Gastroesophageal sphincter (tissue), 4 donors: ENCODE measurements at regions not wholly inside any gene's neighbourhood (a gene's known extent, or its start where the extent isn't known, plus 50 kb on each side); places are given as distances from the start of the nearest gene placed in this dataset.

Experiments used
- ATAC-seq: fragments of 150-250 bp; one replicate; pipeline ENCODE4 v1.9.1; 2016; ENCODE audit warnings: mild to moderate bottlenecking, moderate library complexity
- H3K27ac ChIP-seq, 4 donors: fragments of 200-600 bp; sonication (generic) in 3 of 4; 1 replicate in 3 of 4; 2 replicates in 1 of 4; pipeline ENCODE4 v1.5.1; 2016 to 2019
- H3K27me3 ChIP-seq: fragments of 200-600 bp; sonication (generic); one replicate; pipeline ENCODE4 v1.5.1; 2019
- H3K36me3 ChIP-seq, 2 donors: fragments of 200-600 bp; sonication (generic); one replicate each; pipeline ENCODE4 v1.5.1; 2019; ENCODE audit warnings: control low read depth in 1 of 2
- H3K4me1 ChIP-seq, 3 donors: fragments of 200-600 bp; sonication (generic); 1 replicate in 2 of 3; 2 replicates in 1 of 3; pipeline ENCODE4 v1.5.1; 2016 to 2019; ENCODE audit warnings: control low read depth in 2 of 3
- H3K4me3 ChIP-seq, 2 donors: fragments of 200-600 bp; sonication (generic); one replicate each; pipeline ENCODE4 v1.5.1; 2019; ENCODE audit warnings: mild to moderate bottlenecking in 1 of 2, moderate library complexity in 1 of 2
- H3K9me3 ChIP-seq, 3 donors: fragments of 200-600 bp; sonication (generic); one replicate each; pipeline ENCODE4 v1.5.1; 2017 to 2019; ENCODE audit warnings: control low read depth in 2 of 3
- CTCF ChIP-seq, 4 experiments: fragments of 200-600 bp in 2 of 4; fragments of 450-650 bp in 2 of 4; sonication (generic) in 1 of 4; IDR thresholded peaks; one replicate each; pipeline ENCODE4 v1.5.1; 2017 to 2019; ENCODE audit warnings: antibody characterized with exemption in 4 of 4, mild to moderate bottlenecking in 2 of 4, moderate library complexity in 2 of 4
- EP300 ChIP-seq: sonication (generic); formaldehyde crosslinking; IDR thresholded peaks from one replicate; pipeline ENCODE4 v1.6.1; 2017; ENCODE audit warnings: antibody characterized with exemption, mild to moderate bottlenecking
- POLR2A ChIP-seq, 2 donors: fragments of 450-650 bp; IDR thresholded peaks; one replicate each; pipeline ENCODE4 v1.6.1; 2017; ENCODE audit warnings: antibody characterized with exemption in 2 of 2, mild to moderate bottlenecking in 2 of 2, moderate library complexity in 1 of 2
- POLR2AphosphoS5 ChIP-seq: sonication (generic); formaldehyde crosslinking; IDR thresholded peaks from one replicate; pipeline ENCODE4 v1.6.1; 2017; ENCODE audit warnings: antibody characterized with exemption
- WGBS, 2 donors: methylation state at CpG; one replicate each; pipeline ENCODE4 v1.1.5; 2018; ENCODE audit warnings: low coverage in 1 of 2; 5-methylcytosine and 5-hydroxymethylcytosine counted together

GRCh38 chr17:71033336-71033735 lies 864.0 kb downstream of the KCNJ2 start:
- Histone ChIP-seq H3K4me3 (no peak overlapping the region), H3K9me3 (no peaks in the 10 kb centered on the region), H3K27me3 (peaks cover 3% of the 10 kb centered on the region), H3K4me1 (no peaks in the 10 kb centered on the region), H3K27ac (no peak overlapping the region), H3K36me3 (no peaks in the 10 kb centered on the region)
- no peak for TF ChIP-seq EP300
- no peak for TF ChIP-seq POLR2AphosphoS5
- no peak for TF ChIP-seq CTCF (IDR thresholded peaks at IDR 0.05)
- no peak for ATAC-seq
- WGBS, 2 donors = 34 to 45% methylated on average over 7 of the region's 7 CpGs

DNA sequence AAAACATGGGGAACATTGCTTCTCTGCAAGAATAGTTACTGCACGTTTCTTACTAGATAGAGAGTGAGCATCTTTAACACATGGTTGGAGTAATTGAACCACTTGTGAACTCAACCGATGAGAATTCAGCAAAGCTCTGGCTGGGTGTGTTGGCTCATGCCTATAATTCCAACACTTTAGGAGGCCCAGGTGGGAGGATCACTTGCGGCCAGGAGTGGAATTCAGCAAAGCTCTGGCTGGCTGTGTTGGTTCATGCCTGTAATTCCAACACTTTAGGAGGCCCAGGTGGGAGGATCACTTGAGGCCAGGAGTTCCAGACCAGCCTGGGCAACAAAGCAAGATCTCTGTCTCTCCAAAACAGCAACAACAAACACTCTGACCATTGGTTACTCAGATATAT lies 865.9 kb downstream of the KCNJ2 start:
- H3K4me1 ChIP-seq = no peaks in the 10 kb centered on the region
- no peak for ATAC-seq
- no peaks in the 10 kb centered on the region for H3K9me3 ChIP-seq
- 80 to 91% methylated on average over 3 of the region's 3 CpGs for WGBS, 2 donors
- H3K27ac ChIP-seq = no peak overlapping the region
- H3K36me3 ChIP-seq = no peaks in the 10 kb centered on the region
- no peak for TF ChIP-seq POLR2AphosphoS5
- TF ChIP-seq POLR2A (IDR thresholded peaks at IDR 0.05) = no peak
- no peak for TF ChIP-seq EP300
- no peak for TF ChIP-seq CTCF (IDR thresholded peaks at IDR 0.05)
- peaks cover 6% of the 10 kb centered on the region for H3K27me3 ChIP-seq
- H3K4me3 ChIP-seq = no peak overlapping the region

- H3K36me3 ChIP-seq = no peaks in the 10 kb centered on the region
- no peak overlapping the region for H3K4me3 ChIP-seq
- H3K4me1 ChIP-seq = no peaks in the 10 kb centered on the region
- 40 to 50% methylated on average over 2 of the region's 3 CpGs for WGBS, 2 donors
- no peak for ATAC-seq
- no peak for TF ChIP-seq POLR2AphosphoS5
- no peak for TF ChIP-seq CTCF (IDR thresholded peaks at IDR 0.05)
- no peak for TF ChIP-seq POLR2A (IDR thresholded peaks at IDR 0.05)
- TF ChIP-seq EP300 = no peak
- no peak overlapping the region for H3K27ac ChIP-seq
- peaks cover 6% of the 10 kb centered on the region for H3K27me3 ChIP-seq
- H3K9me3 ChIP-seq = no peaks in the 10 kb centered on the region
Observed at GRCh38 chr17:71037386-71037785, 868.1 kb downstream of the KCNJ2 start.

DNA sequence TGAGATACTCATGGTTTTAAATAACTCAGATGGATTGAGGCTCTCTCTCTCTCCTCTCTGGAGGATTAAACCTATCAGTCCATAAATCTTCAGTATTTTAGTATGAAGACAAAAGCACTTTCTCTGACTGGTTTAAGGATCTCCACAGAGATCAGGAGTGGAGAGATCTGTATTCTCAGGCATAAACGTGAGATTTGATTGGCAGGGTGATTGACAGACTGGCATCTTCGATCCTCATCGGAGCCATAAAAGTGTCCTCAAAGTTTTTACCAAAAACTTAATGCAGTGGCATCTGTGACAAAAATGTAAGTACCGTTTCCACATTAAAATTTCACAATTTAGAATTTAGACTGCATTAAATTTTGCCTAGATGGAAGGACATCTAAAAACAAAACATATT lies 870.1 kb downstream of the KCNJ2 start:
- WGBS, 2 donors = 73 to 77% methylated on average over 4 of the region's 4 CpGs

GRCh38 chr17:71052971-71053370 lies 883.6 kb downstream of the KCNJ2 start:
- 56 to 76% methylated on average over 1 of the region's 1 CpG for WGBS, 2 donors
- TF ChIP-seq CTCF (IDR thresholded peaks at IDR 0.05) = no peak
- no peak for TF ChIP-seq EP300
- Histone ChIP-seq H3K27me3 (peaks cover 7% of the 10 kb centered on the region), H3K9me3 (no peaks in the 10 kb centered on the region), H3K4me1 (no peaks in the 10 kb centered on the region), H3K36me3 (no peaks in the 10 kb centered on the region), H3K4me3 (no peak overlapping the region), H3K27ac (no peak overlapping the region)
- ATAC-seq = no peak

More for the DNA sequence above, 870.1 kb downstream of the KCNJ2 start:
- no peak for ATAC-seq
- Histone ChIP-seq H3K36me3 (no peaks in the 10 kb centered on the region), H3K4me3 (no peak overlapping the region), H3K4me1 (no peaks in the 10 kb centered on the region), H3K9me3 (no peaks in the 10 kb centered on the region), H3K27me3 (peaks cover 6% of the 10 kb centered on the region), H3K27ac (no peak overlapping the region)
- TF ChIP-seq CTCF (IDR thresholded peaks at IDR 0.05) = no peak
- TF ChIP-seq EP300 = no peak
- no peak for TF ChIP-seq POLR2A (IDR thresholded peaks at IDR 0.05)
- TF ChIP-seq POLR2AphosphoS5 = no peak
